Esophagus squamous epithelium (tissue), 4 donors: ENCODE measurements at regions not wholly inside any gene's neighbourhood (a gene's known extent, or its start where the extent isn't known, plus 50 kb on each side); places are given as distances from the start of the nearest gene placed in this dataset.
"Not testable (repeated sequence)": the region's sequence is repeated elsewhere in the genome, so short reads cannot be mapped to it uniquely, and the experiment has no call there.

Source experiments
- CTCF ChIP-seq, 6 experiments: fragments of 450-650 bp in 4 of 6; fragments of 200-600 bp in 2 of 6; sonication (generic) in 2 of 6; IDR thresholded peaks; one replicate each; pipeline ENCODE4 v1.5.1; 2016 to 2019; ENCODE audit warnings: antibody characterized with exemption in 6 of 6, mild to moderate bottlenecking in 4 of 6, moderate library complexity in 4 of 6
- POLR2A ChIP-seq, 4 donors: fragments of 450-650 bp; IDR thresholded peaks; one replicate each; pipeline ENCODE4 v1.6.1; 2017; ENCODE audit warnings: antibody characterized with exemption in 4 of 4, mild to moderate bottlenecking in 4 of 4, moderate library complexity in 3 of 4

DNA sequence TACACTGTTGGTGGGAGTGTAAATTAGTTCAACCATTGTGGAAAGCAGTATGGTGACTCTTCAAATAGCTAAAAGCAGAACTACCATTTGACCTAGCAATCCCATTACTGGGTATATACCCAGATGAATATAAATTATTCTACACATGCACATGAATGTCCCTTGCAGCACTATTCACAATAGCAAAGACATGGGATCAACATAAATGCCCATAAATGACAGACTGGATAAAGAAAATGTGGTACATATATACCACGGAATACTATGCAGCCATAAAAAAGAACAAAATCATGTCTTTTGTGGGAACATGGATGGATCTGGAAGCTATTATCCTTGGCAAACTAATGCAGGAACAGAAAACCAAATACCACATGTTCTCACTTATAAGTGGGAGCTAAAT, 282.8 kb upstream of the TGFBR2 start:
- TF ChIP-seq CTCF, POLR2A (IDR thresholded peaks at IDR 0.05): not testable (repeated sequence)
